GM04504 (cell line): ENCODE measurements at regions not wholly inside any gene's neighbourhood (a gene's known extent, or its start where the extent isn't known, plus 50 kb on each side); places are given as distances from the start of the nearest gene placed in this dataset.
A peak's percentile ranks its signal among the peaks of the same experiment; 100 is the strongest.

Source experiments
- DNase-seq: peaks from one replicate; pipeline ENCODE4 v3.0.0-alpha.2; 2012; ENCODE audit warnings: low read depth

GRCh38 chr13:90168953-90169352 lies 1178.5 kb upstream of the MIR17HG start:
- DNase-seq: no peak

GRCh38 chr13:90170208-90170607 lies 1177.3 kb upstream of the MIR17HG start:
- DNase-seq: no peak

DNA sequence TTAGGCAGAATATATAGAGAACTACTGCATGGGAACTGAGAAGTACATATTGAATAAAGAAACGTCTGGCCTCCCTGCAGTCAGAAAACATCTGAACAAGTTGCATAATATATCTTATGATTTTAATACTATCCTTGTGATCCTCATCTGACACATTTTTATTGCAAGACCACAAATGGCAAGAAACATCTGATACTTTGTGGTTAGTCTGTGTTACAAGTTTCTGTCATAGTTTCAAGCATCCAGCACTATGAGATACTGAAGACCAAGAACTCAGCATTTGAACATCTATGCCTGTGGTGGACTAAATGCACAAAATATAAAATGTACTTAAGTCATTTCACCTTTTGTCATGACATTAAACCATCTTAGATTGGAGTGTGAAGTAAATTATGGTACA lies 1175.8 kb upstream of the MIR17HG start:
- peak; percentile 12 for DNase-seq

DNA sequence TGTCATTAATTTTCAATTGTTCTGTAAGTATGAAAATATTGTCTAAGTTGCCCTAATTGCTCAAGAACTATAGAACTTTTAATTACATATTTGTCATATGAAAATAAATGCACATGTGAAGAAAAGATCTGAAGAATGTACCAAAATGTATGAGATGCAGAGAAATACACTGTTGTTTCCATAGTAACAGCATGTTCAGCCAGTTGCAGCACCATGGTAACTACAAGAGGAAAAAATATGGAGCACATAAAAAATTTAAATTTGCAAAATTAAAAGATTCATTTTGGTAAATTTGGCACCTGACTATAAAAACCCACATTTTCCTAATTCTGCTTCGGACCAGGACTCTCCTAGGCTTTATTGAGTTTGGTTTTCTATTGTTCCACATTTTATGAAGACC lies 1170.0 kb upstream of the MIR17HG start:
- no peak for DNase-seq

DNA sequence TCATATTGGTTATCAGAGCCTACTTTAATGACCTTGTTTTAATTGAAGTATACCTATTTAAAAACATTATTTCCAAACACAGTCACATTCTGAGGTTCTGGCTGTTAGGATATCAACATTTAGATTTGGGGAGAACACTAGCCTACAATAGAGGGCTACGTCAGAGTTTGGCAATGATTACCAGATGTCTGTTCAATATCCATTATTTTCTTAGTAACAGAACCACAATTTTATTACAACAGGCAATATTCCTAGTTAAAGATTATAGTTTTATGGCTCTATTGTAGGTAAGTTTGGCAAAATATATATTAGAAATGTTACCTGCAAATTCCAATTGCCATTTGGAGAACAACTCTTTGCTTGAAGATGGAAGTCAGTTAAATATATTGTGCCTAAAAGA lies 1163.1 kb upstream of the MIR17HG start:
- DNase-seq: no peak

- DNase-seq: no peak
These were observed 1161.8 kb upstream of the MIR17HG start for GRCh38 chr13:90185734-90186133.

DNA sequence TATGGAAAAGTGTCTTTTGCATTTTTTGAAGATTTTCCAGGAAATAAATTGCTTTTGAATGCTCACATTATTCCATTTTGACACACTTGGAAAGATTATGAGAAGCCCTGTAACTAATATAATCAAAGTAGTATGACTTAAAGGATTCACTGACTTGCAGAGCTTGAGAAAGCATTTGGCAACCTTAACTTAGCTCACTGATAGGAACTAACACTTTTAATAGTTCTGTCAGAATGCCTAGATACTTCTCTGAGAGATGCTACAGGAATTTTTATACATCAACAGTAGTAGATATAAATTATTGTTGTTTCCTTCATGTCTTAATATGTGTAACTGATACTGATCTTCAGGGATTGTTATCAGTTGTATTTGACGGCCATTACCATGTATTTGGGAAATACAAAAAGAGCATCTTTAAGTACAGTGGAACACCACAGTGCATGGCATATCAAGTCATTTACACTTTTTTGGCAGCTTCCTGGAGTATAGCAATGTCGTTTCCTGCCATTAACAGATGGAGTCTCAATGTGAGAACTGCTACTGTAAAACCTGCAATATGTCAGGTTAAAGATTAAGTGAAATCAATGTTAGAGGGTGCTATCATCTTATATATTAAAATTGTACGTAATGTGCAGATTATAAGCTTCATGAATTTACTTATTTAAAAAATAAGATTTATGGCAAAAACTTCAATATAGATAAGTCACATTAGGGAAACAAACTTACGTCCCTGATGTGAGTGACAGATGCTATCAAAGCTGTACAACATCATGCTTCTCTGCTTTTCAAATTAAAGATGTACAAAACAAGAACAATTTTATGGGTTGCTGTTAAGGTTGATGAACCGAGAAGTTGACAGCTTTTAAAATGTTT lies 1159.8 kb upstream of the MIR17HG start:
- DNase-seq: no peak

DNA sequence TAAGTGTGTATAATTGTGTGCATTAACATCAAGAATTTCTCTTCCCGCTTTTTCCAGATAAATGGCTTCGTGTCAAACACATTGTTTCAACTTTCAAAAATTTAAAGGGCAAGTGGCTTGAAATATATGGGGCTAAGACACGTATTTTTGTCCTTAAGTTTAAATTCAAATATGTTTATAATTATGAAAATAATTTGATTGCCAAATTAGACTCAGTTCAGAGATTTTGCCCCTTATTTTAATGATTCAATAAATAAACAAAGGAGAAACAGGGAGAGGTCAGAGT lies 1159.2 kb upstream of the MIR17HG start:
- no peak for DNase-seq

DNA sequence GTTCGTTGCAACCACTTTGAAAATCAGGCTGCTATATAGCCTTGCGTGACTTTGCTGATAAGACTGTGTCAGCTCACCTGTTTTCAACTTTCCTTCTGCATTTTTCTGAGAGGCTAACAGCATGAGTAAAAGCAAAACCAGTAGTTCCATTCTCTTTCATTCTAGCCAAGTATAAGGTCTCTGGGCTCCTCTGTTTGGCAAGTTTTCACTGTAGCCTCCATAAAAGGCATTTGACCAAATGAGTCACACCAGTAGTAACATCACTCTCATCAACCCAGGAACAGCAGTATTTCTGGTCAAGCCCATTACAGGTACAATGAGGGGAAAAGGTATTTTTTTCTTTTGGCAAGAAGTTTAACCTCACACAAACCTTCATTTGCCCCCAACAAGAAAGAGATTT lies 1149.8 kb upstream of the MIR17HG start:
- no peak for DNase-seq

- peak; percentile 26 for DNase-seq
These were observed 1146.3 kb upstream of the MIR17HG start for GRCh38 chr13:90201202-90201601.

DNA sequence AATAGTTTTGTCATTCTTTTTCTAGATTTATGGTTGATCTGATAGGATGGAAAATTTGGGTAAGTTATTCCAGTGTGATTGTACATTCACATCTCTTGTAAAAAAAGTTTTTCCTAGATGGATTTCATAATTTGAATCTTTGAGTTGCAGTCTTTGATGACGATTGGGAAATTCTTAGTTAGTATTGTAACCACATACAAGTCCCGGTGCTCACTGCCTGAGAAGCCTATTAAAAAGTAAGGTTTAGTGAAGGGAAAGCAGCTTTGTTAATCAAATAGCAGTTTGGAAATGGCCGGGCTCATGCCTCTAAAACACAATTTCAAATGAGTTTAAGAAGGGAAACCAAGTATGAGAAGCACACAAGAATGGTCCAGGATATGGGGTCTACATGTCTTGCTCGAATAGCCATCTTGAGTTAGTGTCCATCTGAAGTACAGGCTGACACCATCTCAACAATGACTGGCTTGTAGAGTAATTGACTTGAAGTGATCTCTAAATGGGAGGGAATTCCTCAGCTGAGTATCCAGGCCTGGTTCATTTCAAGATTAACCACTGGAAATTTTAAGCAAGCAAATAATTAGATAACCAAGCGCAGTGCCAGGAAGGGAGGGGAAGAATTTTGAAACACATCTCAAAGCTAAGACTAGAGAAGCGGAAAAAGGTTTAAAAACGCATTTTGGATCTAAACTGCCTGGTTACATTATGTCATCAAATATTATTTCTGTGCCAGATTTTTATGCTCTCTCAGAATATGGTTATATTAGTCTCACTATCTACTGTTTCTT lies 1145.6 kb upstream of the MIR17HG start:
- DNase-seq: no peak

- DNase-seq: no peak
These were observed 1142.4 kb upstream of the MIR17HG start for GRCh38 chr13:90205081-90205480.

DNA sequence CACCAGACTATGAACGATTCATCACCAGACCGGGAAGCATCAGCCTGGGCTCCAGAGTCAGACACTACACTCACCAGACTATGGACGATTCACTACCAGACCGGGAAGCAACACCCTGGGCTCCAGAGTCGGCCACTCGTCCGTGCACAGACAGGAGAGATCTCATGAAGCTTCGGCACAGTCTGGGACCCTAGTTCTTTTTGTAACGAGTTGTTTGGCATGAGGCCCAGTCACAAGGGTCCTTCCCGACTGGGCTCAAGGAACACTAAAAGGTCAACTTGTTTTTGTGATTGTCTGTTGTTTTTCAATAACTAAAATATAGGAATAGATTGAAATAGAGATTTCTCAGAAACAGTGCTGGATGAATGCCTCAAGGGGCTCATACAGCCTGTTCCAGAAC lies 1141.6 kb upstream of the MIR17HG start:
- DNase-seq: no peak

- no peak for DNase-seq
These were observed 1130.2 kb upstream of the MIR17HG start for GRCh38 chr13:90217275-90217674.

GRCh38 chr13:90222758-90223157 lies 1124.7 kb upstream of the MIR17HG start:
- DNase-seq: no peak

DNA sequence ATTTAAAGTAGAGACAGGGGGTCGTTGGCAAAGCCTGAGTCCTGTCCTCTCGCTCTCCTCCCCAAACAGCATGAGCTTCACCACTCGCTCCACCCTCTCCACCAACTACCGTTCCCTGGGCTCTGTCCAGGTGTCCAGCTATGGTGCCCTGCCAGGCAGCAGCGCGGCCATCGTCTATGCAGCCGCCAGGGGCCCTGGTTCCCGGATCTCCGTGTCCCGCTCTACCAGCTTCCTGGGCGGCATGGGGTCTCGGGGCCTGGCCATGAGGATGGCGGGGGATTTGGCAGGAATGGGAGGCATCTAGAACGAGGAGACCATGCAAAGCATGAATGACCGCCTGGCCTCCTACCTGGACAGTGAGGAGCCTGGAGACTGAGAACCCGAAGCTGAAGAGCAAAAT lies 1117.2 kb upstream of the MIR17HG start:
- no peak for DNase-seq

DNA sequence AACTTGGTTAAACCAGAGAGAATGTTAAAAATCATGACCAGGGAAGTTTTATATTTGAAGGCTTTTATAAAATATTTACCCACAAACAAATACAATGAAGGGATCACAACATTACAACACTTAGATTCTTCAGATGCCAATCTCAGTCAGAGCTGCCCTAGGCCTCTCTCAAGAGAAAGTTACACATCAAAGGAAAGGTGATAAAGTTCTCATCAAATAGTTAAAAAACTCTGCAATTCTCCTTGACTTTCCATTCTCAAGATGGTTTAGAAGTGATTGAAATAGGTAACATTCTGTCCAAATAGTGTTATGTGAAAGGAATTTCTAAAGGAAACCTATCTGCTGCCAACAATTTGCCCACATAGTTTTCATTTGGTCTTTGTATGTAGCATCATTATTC lies 1115.2 kb upstream of the MIR17HG start:
- DNase-seq: no peak

GRCh38 chr13:90233933-90234672 lies 1113.4 kb upstream of the MIR17HG start:
- no peak for DNase-seq

DNA sequence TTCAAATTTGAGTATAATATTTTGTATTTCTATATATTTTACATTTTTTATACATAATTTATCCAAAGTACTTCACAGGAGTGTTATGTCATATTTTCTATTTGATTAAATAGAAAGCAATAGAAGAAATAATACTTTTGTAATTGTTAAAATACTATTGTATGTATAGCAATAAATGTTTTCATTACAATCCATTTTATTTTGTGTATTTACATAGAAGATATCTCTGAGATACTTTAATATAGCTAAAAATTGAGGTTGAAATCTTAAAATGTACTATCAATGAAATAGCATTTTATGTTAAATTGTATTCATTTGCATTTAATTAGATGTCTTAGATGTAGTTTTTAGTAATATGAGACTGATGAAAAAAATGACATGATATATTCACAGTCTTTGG lies 1109.6 kb upstream of the MIR17HG start:
- no peak for DNase-seq

GRCh38 chr13:90238413-90238812 lies 1109.1 kb upstream of the MIR17HG start:
- DNase-seq: no peak

DNA sequence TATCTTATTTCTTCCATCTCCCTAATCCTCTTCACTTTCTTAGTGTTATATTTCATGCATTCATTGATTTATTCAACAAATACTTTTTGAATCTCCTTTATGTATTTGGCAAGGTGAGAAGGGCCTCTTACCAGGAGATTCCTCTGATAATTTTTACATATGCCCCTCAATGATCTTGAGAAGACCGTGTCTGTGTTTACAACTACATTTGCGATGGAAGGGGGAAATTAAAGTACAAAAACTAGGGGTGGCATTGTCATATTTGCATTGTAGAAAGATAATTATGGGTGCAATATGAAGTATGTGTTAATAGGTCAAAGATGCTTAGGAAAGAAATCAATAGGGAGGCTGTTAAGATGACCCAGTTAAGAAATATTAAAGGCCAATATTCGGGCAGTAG lies 1108.4 kb upstream of the MIR17HG start:
- DNase-seq: no peak

- no peak for DNase-seq
These were observed 1101.5 kb upstream of the MIR17HG start for GRCh38 chr13:90246005-90246404.
